Astrocyte of the cerebellum (primary cell): ENCODE measurements at regions not wholly inside any gene's neighbourhood (a gene's known extent, or its start where the extent isn't known, plus 50 kb on each side); places are given as distances from the start of the nearest gene placed in this dataset.

ENCODE experiments used
- DNase-seq: peaks from one replicate; pipeline ENCODE4 v3.0.0-alpha.2; 2011; ENCODE audit warnings: low read depth
- H3K4me3 ChIP-seq: 2 replicates; pipeline ENCODE4 v1.5.1; 2011; ENCODE audit warnings: mild to moderate bottlenecking, low read depth, low read length, moderate library complexity
- CTCF ChIP-seq: IDR thresholded peaks from 2 replicates; pipeline ENCODE4 v1.5.1; 2012; ENCODE audit warnings: low read length, low read depth, moderate library complexity, mild to moderate bottlenecking; ENCODE audit errors: missing control alignments
- in situ Hi-C: cut with HindIII; loops from 2 replicates; pipeline ENCODE4 v1.10.0; 2017; ENCODE audit warnings: low sequenced_read_pairs

- TF ChIP-seq CTCF, result no peak
- no peak for DNase-seq
- H3K4me3 ChIP-seq, result no peak overlapping the region
- in situ Hi-C loops, result no loop called here
These were observed 55.2 kb upstream of the MRPS6 start for GRCh38 chr21:34018185-34018584.

- no peak for TF ChIP-seq CTCF
- H3K4me3 ChIP-seq, result no peak overlapping the region
- in situ Hi-C loops, result no loop called here
- peak; percentile 51 for DNase-seq
These were observed 56.1 kb upstream of the MRPS6 start for GRCh38 chr21:34017039-34017961.

GRCh38 chr21:34012640-34013039 lies 60.7 kb upstream of the MRPS6 start:
- in situ Hi-C loops, result no loop called here
- TF ChIP-seq CTCF, result no peak
- H3K4me3 ChIP-seq, result no peak overlapping the region
- DNase-seq, result no peak

GRCh38 chr21:34011660-34012059 lies 61.7 kb upstream of the MRPS6 start:
- no peak for DNase-seq
- H3K4me3 ChIP-seq, result no peak overlapping the region
- no peak for TF ChIP-seq CTCF
- in situ Hi-C loops, result no loop called here

GRCh38 chr21:34009193-34009592 lies 64.2 kb upstream of the MRPS6 start:
- TF ChIP-seq CTCF, result no peak
- no peak for DNase-seq
- no peak overlapping the region for H3K4me3 ChIP-seq
- in situ Hi-C loops, result no loop called here

GRCh38 chr21:34008618-34009017 lies 64.8 kb upstream of the MRPS6 start:
- TF ChIP-seq CTCF, result no peak
- in situ Hi-C loops, result no loop called here
- no peak overlapping the region for H3K4me3 ChIP-seq
- no peak for DNase-seq
